HL-60 (cell line): ENCODE measurements at regions not wholly inside any gene's neighbourhood (a gene's known extent, or its start where the extent isn't known, plus 50 kb on each side); places are given as distances from the start of the nearest gene placed in this dataset.
"Not testable (repeated sequence)": the region's sequence is repeated elsewhere in the genome, so short reads cannot be mapped to it uniquely, and the experiment has no call there.

ENCODE experiments used
- DNase-seq, 2 experiments: peaks; one replicate each; pipeline ENCODE4 v3.0.0-alpha.2; 2010 to 2020; ENCODE audit warnings: low read depth in 1 of 2, low spot score in 1 of 2
- H3K27ac ChIP-seq: fragments of 250-450 bp; sonication (Bioruptor Pico); replicated peaks from 2 replicates; pipeline ENCODE4 v1.5.1; 2020; ENCODE audit warnings: mild to moderate bottlenecking, moderate library complexity
- H3K27me3 ChIP-seq: fragments of 250-450 bp; sonication (Bioruptor Pico); 2 replicates; pipeline ENCODE4 v1.5.1; 2021; ENCODE audit warnings: mild to moderate bottlenecking, moderate library complexity; ENCODE audit not compliant: insufficient read depth, poor library complexity, severe bottlenecking
- H3K4me3 ChIP-seq: replicated peaks from 2 replicates; pipeline ENCODE4 v1.5.1; 2011; ENCODE audit warnings: mild to moderate bottlenecking, control low read depth, low read length; ENCODE audit not compliant: insufficient read depth
- GABPA ChIP-seq: IDR thresholded peaks from 2 replicates; pipeline ENCODE4 v1.6.1; 2012; ENCODE audit warnings: low read depth
- POLR2AphosphoS5 ChIP-seq: IDR thresholded peaks from 2 replicates; pipeline ENCODE4 v1.6.1; 2012; ENCODE audit warnings: low read depth
- SPI1 ChIP-seq: IDR thresholded peaks from 2 replicates; pipeline ENCODE4 v1.6.1; 2012; ENCODE audit warnings: low read depth, mild to moderate bottlenecking, borderline replicate concordance
- TF ChIP-seq, protein P1 (sequence below): IDR thresholded peaks from 2 replicates; pipeline ENCODE4 v1.6.1; 2012; ENCODE audit warnings: low read depth; ENCODE audit not compliant: insufficient replicate concordance
- TF ChIP-seq, protein P2 (sequence below): IDR thresholded peaks from one replicate; pipeline ENCODE4 v1.5.1; 2011; ENCODE audit warnings: low read length, control low read depth, inconsistent platforms; ENCODE audit not compliant: insufficient read depth

- H3K27ac ChIP-seq: no peak overlapping the region
- TF ChIP-seq, protein P1, sequence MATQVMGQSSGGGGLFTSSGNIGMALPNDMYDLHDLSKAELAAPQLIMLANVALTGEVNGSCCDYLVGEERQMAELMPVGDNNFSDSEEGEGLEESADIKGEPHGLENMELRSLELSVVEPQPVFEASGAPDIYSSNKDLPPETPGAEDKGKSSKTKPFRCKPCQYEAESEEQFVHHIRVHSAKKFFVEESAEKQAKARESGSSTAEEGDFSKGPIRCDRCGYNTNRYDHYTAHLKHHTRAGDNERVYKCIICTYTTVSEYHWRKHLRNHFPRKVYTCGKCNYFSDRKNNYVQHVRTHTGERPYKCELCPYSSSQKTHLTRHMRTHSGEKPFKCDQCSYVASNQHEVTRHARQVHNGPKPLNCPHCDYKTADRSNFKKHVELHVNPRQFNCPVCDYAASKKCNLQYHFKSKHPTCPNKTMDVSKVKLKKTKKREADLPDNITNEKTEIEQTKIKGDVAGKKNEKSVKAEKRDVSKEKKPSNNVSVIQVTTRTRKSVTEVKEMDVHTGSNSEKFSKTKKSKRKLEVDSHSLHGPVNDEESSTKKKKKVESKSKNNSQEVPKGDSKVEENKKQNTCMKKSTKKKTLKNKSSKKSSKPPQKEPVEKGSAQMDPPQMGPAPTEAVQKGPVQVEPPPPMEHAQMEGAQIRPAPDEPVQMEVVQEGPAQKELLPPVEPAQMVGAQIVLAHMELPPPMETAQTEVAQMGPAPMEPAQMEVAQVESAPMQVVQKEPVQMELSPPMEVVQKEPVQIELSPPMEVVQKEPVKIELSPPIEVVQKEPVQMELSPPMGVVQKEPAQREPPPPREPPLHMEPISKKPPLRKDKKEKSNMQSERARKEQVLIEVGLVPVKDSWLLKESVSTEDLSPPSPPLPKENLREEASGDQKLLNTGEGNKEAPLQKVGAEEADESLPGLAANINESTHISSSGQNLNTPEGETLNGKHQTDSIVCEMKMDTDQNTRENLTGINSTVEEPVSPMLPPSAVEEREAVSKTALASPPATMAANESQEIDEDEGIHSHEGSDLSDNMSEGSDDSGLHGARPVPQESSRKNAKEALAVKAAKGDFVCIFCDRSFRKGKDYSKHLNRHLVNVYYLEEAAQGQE: no peak
- TF ChIP-seq GABPA (no peak), POLR2AphosphoS5 (no peak), SPI1 (no peak)
- TF ChIP-seq, protein P2, sequence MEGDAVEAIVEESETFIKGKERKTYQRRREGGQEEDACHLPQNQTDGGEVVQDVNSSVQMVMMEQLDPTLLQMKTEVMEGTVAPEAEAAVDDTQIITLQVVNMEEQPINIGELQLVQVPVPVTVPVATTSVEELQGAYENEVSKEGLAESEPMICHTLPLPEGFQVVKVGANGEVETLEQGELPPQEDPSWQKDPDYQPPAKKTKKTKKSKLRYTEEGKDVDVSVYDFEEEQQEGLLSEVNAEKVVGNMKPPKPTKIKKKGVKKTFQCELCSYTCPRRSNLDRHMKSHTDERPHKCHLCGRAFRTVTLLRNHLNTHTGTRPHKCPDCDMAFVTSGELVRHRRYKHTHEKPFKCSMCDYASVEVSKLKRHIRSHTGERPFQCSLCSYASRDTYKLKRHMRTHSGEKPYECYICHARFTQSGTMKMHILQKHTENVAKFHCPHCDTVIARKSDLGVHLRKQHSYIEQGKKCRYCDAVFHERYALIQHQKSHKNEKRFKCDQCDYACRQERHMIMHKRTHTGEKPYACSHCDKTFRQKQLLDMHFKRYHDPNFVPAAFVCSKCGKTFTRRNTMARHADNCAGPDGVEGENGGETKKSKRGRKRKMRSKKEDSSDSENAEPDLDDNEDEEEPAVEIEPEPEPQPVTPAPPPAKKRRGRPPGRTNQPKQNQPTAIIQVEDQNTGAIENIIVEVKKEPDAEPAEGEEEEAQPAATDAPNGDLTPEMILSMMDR: no peak
- H3K27me3 ChIP-seq: no peaks in the 10 kb centered on the region
- H3K4me3 ChIP-seq: no peak overlapping the region
- no peak for DNase-seq
These were observed 454.4 kb upstream of the TRPC7 start for GRCh38 chr5:136819526-136820302.

DNA sequence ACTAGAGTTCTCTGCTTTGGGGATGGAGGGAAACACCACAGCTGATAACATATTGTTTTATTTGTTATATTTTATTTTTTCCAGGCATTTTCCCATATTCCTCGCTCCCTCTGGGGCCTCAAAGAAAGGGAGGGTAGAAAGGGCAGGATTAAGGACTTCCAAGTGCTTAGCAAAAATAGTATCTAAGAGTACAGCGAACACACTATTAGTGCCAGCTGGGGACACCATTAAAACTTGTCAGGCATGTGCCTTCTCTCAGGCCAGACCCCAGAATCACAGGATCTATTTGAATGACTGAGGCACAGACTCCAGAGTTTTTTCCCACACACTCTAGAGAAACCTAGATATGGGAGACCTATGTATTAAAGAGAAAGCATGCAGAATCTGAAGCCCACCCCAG lies 451.0 kb upstream of the TRPC7 start:
- H3K4me3 ChIP-seq: no peak overlapping the region
- H3K27ac ChIP-seq: no peak overlapping the region
- H3K27me3 ChIP-seq: no peaks in the 10 kb centered on the region
- no peak for DNase-seq
- TF ChIP-seq GABPA: no peak
- TF ChIP-seq SPI1: no peak
- TF ChIP-seq, protein P1: no peak
- no peak for TF ChIP-seq POLR2AphosphoS5
- TF ChIP-seq, protein P2: no peak

- H3K27ac ChIP-seq: no peak overlapping the region
- no peak overlapping the region for H3K4me3 ChIP-seq
- no peaks in the 10 kb centered on the region for H3K27me3 ChIP-seq
- TF ChIP-seq, protein P2: no peak
- TF ChIP-seq SPI1 (no peak), POLR2AphosphoS5 (no peak), GABPA (no peak)
- TF ChIP-seq, protein P1: no peak
- no peak for DNase-seq
These were observed 449.5 kb upstream of the TRPC7 start for GRCh38 chr5:136814619-136815378.

DNA sequence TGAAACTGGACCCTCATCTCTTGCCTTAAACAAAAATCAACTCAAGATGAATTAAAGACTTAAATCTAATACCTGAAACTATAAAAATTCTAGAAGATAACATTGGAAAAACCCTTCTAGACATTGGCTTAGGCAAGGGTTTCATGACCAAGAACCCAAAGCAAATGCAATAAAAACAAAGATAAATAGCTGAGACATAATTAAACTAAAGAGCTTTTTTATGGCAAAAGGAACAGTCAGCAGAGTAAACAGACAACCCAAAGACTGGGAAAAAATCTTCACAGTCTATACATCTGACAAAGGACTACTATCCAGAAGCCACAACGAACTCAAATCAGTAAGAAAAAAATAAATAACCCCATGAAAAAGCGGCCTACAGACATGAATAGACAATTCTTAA lies 446.9 kb upstream of the TRPC7 start:
- not testable (repeated sequence) for H3K27me3 ChIP-seq, H3K4me3 ChIP-seq, H3K27ac ChIP-seq, DNase-seq
